ENCODE measurements at regions not wholly inside any gene's neighbourhood (a gene's known extent, or its start where the extent isn't known, plus 50 kb on each side); places are given as distances from the start of the nearest gene placed in this dataset.

DNA sequence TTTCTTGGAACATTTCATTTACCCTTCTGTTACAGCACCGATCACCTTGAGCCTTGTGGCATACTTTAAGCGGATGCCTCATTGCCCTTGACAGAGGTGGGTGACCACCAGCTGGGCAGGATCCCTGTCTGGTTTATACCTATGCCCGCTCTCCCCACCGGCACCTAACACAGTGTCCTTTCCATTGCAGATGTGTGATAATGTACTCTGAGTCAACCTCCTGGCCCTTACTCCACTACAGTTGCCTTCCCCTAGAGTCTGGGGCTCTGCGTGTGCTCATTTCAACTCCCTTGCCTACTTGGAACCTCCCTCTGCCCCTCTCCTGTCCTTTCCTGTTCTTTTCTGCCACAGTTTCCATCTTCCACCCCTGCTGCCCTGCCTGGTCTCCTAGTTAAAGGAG lies 60.2 kb upstream of the MED13 start:
- no peaks in the 10 kb centered on the region for H3K9me3 ChIP-seq
- DNase-seq (ENCODE audit: low spot score in 2 of 2) = no peak
- intact Hi-C loops (cut with DNase I) = no loop called here
- TF ChIP-seq, protein P1, sequence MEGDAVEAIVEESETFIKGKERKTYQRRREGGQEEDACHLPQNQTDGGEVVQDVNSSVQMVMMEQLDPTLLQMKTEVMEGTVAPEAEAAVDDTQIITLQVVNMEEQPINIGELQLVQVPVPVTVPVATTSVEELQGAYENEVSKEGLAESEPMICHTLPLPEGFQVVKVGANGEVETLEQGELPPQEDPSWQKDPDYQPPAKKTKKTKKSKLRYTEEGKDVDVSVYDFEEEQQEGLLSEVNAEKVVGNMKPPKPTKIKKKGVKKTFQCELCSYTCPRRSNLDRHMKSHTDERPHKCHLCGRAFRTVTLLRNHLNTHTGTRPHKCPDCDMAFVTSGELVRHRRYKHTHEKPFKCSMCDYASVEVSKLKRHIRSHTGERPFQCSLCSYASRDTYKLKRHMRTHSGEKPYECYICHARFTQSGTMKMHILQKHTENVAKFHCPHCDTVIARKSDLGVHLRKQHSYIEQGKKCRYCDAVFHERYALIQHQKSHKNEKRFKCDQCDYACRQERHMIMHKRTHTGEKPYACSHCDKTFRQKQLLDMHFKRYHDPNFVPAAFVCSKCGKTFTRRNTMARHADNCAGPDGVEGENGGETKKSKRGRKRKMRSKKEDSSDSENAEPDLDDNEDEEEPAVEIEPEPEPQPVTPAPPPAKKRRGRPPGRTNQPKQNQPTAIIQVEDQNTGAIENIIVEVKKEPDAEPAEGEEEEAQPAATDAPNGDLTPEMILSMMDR (IDR thresholded peaks at IDR 0.05) = no peak
- no peaks in the 10 kb centered on the region for H3K4me1 ChIP-seq
- H3K36me3 ChIP-seq = no peaks in the 10 kb centered on the region
- H3K27ac ChIP-seq = no peak overlapping the region
- H3K27me3 ChIP-seq = no peaks in the 10 kb centered on the region
- H3K4me3 ChIP-seq = no peak overlapping the region

DNA sequence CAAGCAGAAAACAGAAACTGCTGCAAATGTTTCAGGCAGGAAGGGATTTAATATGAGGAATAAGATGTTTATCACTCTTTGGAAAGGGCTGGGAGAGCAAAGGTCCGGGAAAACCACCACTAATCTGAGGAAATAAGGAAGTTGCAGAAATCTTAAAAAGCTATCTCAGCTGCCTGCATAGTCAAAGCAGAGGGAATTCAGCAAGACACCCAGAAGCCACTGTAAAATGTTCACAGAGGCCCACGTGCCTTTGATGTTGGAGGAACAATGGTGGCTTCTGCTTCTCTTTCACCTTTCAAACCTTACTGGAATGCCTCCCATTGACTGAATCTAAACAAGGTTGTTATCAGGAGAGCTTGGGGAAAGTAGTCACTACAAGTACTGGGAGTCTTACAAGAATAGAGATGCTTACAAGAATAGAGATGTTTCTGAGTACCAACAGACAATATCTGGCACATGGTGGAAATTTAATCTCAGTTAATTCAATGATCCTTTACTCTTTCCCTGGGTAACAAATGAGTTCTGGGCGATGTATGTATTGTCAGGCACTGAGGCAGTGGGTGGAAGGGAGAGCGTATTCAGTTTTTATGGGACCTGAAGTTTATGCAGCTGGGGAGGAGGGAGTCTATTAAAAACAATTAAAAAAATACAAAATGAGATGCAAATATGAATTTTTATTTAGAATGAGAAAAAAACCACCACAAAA lies 56.1 kb upstream of the MED13 start:
- intact Hi-C loops (cut with DNase I) = no loop called here
- H3K36me3 ChIP-seq = no peaks in the 10 kb centered on the region
- TF ChIP-seq, protein P1 (IDR thresholded peaks at IDR 0.05) = no peak
- H3K27me3 ChIP-seq = no peaks in the 10 kb centered on the region
- no peak for DNase-seq (ENCODE audit: low spot score in 2 of 2)
- H3K27ac ChIP-seq = no peak overlapping the region
- H3K4me1 ChIP-seq = no peaks in the 10 kb centered on the region
- no peaks in the 10 kb centered on the region for H3K9me3 ChIP-seq
- no peak overlapping the region for H3K4me3 ChIP-seq

DNA sequence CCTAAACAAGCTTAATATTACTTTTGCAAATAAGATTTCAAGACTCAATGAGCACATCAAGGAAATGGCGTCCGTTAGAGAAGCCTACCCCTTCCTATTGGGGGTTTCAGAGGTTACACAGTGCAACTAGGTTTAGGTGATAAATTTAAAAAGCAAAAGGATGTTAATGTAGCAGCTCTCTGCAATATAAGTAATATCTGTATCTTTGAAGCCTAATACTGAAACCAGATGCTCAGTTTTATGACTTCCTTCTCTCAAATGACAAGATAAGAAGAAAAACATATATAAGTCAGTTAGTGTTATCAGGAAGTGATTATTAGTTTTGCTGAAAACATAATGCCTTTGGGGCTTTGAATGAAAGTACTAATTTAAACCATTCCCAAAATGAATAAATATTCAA lies 54.3 kb upstream of the MED13 start:
- no peak for DNase-seq (ENCODE audit: low spot score in 2 of 2)
- Histone ChIP-seq H3K27me3 (no peaks in the 10 kb centered on the region), H3K4me1 (no peaks in the 10 kb centered on the region), H3K27ac (no peak overlapping the region), H3K4me3 (no peak overlapping the region), H3K9me3 (no peaks in the 10 kb centered on the region), H3K36me3 (no peaks in the 10 kb centered on the region)
- intact Hi-C loops (cut with DNase I) = no loop called here
- TF ChIP-seq, protein P1 (IDR thresholded peaks at IDR 0.05) = no peak
